ENCODE measurements at regions not wholly inside any gene's neighbourhood (a gene's known extent, or its start where the extent isn't known, plus 50 kb on each side); places are given as distances from the start of the nearest gene placed in this dataset.
A peak's percentile ranks its signal among the peaks of the same experiment; 100 is the strongest.

GRCh38 chr10:7475939-7476338 is 65.1 kb upstream of the SFMBT2 start:
- Histone ChIP-seq H3K9ac (ENCODE audit: low read length) (no peak overlapping the region), H3K27me3 (ENCODE audit: control insufficient read depth in 1 of 2, insufficient read depth in 2 of 2, low read length in 2 of 2) (no peaks in the 10 kb centered on the region), H3K4me3 (ENCODE audit: low read depth in 1 of 2, low read length in 2 of 2) (peak overlapping the region in 1 of 2 donors; percentile 35), H3K27ac (ENCODE audit: low read depth, low read length) (no peak overlapping the region), H3K4me1 (ENCODE audit: insufficient read depth, low read length) (peaks cover 7% of the 10 kb centered on the region), H3K9me3 (ENCODE audit: low read length) (no peaks in the 10 kb centered on the region), H3K36me3 (ENCODE audit: insufficient read depth, low read length) (no peaks in the 10 kb centered on the region)

GRCh38 chr10:7475046-7475911 is 64.4 kb upstream of the SFMBT2 start:
- H3K27ac ChIP-seq (ENCODE audit: low read depth, low read length): no peak overlapping the region
- no peaks in the 10 kb centered on the region for H3K36me3 ChIP-seq (ENCODE audit: insufficient read depth, low read length)
- H3K27me3 ChIP-seq (ENCODE audit: control insufficient read depth in 1 of 2, insufficient read depth in 2 of 2, low read length in 2 of 2): no peaks in the 10 kb centered on the region
- peaks cover 7% of the 10 kb centered on the region for H3K4me1 ChIP-seq (ENCODE audit: insufficient read depth, low read length)
- peak overlapping the region in 1 of 2 donors; percentile 35 for H3K4me3 ChIP-seq (ENCODE audit: low read depth in 1 of 2, low read length in 2 of 2)
- H3K9ac ChIP-seq (ENCODE audit: low read length): no peak overlapping the region
- no peaks in the 10 kb centered on the region for H3K9me3 ChIP-seq (ENCODE audit: low read length)

- H3K9me3 ChIP-seq (ENCODE audit: low read length): no peaks in the 10 kb centered on the region
- no peak overlapping the region for H3K4me3 ChIP-seq (ENCODE audit: low read depth in 1 of 2, low read length in 2 of 2)
- no peak overlapping the region for H3K27ac ChIP-seq (ENCODE audit: low read depth, low read length)
- H3K36me3 ChIP-seq (ENCODE audit: insufficient read depth, low read length): no peaks in the 10 kb centered on the region
- peaks cover 7% of the 10 kb centered on the region for H3K4me1 ChIP-seq (ENCODE audit: insufficient read depth, low read length)
- no peaks in the 10 kb centered on the region for H3K27me3 ChIP-seq (ENCODE audit: control insufficient read depth in 1 of 2, insufficient read depth in 2 of 2, low read length in 2 of 2)
- H3K9ac ChIP-seq (ENCODE audit: low read length): no peak overlapping the region
These were observed 63.6 kb upstream of the SFMBT2 start for GRCh38 chr10:7474388-7474787.

- peaks cover 7% of the 10 kb centered on the region for H3K4me1 ChIP-seq (ENCODE audit: insufficient read depth, low read length)
- H3K4me3 ChIP-seq (ENCODE audit: low read depth in 1 of 2, low read length in 2 of 2): no peak overlapping the region
- no peaks in the 10 kb centered on the region for H3K27me3 ChIP-seq (ENCODE audit: control insufficient read depth in 1 of 2, insufficient read depth in 2 of 2, low read length in 2 of 2)
- H3K9ac ChIP-seq (ENCODE audit: low read length): no peak overlapping the region
- H3K36me3 ChIP-seq (ENCODE audit: insufficient read depth, low read length): no peaks in the 10 kb centered on the region
- H3K27ac ChIP-seq (ENCODE audit: low read depth, low read length): no peak overlapping the region
- no peaks in the 10 kb centered on the region for H3K9me3 ChIP-seq (ENCODE audit: low read length)
These were observed 62.6 kb upstream of the SFMBT2 start for GRCh38 chr10:7473474-7473873.

GRCh38 chr10:7471720-7472367 is 61.0 kb upstream of the SFMBT2 start:
- peaks cover 7% of the 10 kb centered on the region for H3K4me1 ChIP-seq (ENCODE audit: insufficient read depth, low read length)
- H3K36me3 ChIP-seq (ENCODE audit: insufficient read depth, low read length): no peaks in the 10 kb centered on the region
- H3K9me3 ChIP-seq (ENCODE audit: low read length): no peaks in the 10 kb centered on the region
- H3K27ac ChIP-seq (ENCODE audit: low read depth, low read length): no peak overlapping the region
- H3K9ac ChIP-seq (ENCODE audit: low read length): no peak overlapping the region
- H3K27me3 ChIP-seq (ENCODE audit: control insufficient read depth in 1 of 2, insufficient read depth in 2 of 2, low read length in 2 of 2): no peaks in the 10 kb centered on the region
- no peak overlapping the region for H3K4me3 ChIP-seq (ENCODE audit: low read depth in 1 of 2, low read length in 2 of 2)

GRCh38 chr10:7470371-7470770 is 59.5 kb upstream of the SFMBT2 start:
- H3K9ac ChIP-seq (ENCODE audit: low read length): no peak overlapping the region
- no peaks in the 10 kb centered on the region for H3K9me3 ChIP-seq (ENCODE audit: low read length)
- no peak overlapping the region for H3K27ac ChIP-seq (ENCODE audit: low read depth, low read length)
- peaks cover 5% of the 10 kb centered on the region for H3K4me1 ChIP-seq (ENCODE audit: insufficient read depth, low read length)
- no peak overlapping the region for H3K4me3 ChIP-seq (ENCODE audit: low read depth in 1 of 2, low read length in 2 of 2)
- H3K27me3 ChIP-seq (ENCODE audit: control insufficient read depth in 1 of 2, insufficient read depth in 2 of 2, low read length in 2 of 2): no peaks in the 10 kb centered on the region
- no peaks in the 10 kb centered on the region for H3K36me3 ChIP-seq (ENCODE audit: insufficient read depth, low read length)

GRCh38 chr10:7467031-7467667 is 56.3 kb upstream of the SFMBT2 start:
- Histone ChIP-seq H3K27me3 (ENCODE audit: control insufficient read depth in 1 of 2, insufficient read depth in 2 of 2, low read length in 2 of 2) (no peaks in the 10 kb centered on the region), H3K9me3 (ENCODE audit: low read length) (no peaks in the 10 kb centered on the region), H3K36me3 (ENCODE audit: insufficient read depth, low read length) (no peaks in the 10 kb centered on the region), H3K4me1 (ENCODE audit: insufficient read depth, low read length) (no peaks in the 10 kb centered on the region), H3K4me3 (ENCODE audit: low read depth in 1 of 2, low read length in 2 of 2) (no peak overlapping the region), H3K27ac (ENCODE audit: low read depth, low read length) (no peak overlapping the region), H3K9ac (ENCODE audit: low read length) (no peak overlapping the region)

- Histone ChIP-seq H3K27me3 (ENCODE audit: control insufficient read depth in 1 of 2, insufficient read depth in 2 of 2, low read length in 2 of 2) (no peaks in the 10 kb centered on the region), H3K27ac (ENCODE audit: low read depth, low read length) (no peak overlapping the region), H3K9me3 (ENCODE audit: low read length) (no peaks in the 10 kb centered on the region), H3K9ac (ENCODE audit: low read length) (no peak overlapping the region), H3K4me1 (ENCODE audit: insufficient read depth, low read length) (no peaks in the 10 kb centered on the region), H3K4me3 (ENCODE audit: low read depth in 1 of 2, low read length in 2 of 2) (no peak overlapping the region), H3K36me3 (ENCODE audit: insufficient read depth, low read length) (no peaks in the 10 kb centered on the region)
These were observed 53.9 kb upstream of the SFMBT2 start for GRCh38 chr10:7464691-7465090.
